Astrocyte of the hippocampus (primary cell): ENCODE measurements at regions not wholly inside any gene's neighbourhood (a gene's known extent, or its start where the extent isn't known, plus 50 kb on each side); places are given as distances from the start of the nearest gene placed in this dataset.

ENCODE experiments used
- DNase-seq: peaks from one replicate; pipeline ENCODE4 v3.0.0; 2011; ENCODE audit warnings: low read depth, low spot score

DNA sequence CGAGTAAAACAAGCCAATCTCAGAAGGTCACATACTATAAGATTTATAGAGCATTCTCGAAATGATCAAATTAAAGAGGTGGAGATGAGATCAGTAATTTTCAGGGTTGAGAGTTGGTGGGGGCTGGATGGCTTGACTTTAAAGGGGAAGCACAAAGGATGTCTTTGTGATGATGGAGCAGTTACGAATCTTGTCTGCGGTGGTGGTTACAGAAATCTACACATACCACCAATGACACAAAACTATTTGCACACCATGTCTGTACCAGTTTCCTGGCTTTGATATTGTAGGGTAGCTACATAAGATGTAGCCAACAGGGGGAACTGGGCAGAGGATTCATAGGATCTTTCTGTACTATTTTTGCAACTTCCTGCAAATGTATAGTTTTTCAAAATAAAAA lies 190.6 kb upstream of the SMIM21 start:
- no peak for DNase-seq

DNA sequence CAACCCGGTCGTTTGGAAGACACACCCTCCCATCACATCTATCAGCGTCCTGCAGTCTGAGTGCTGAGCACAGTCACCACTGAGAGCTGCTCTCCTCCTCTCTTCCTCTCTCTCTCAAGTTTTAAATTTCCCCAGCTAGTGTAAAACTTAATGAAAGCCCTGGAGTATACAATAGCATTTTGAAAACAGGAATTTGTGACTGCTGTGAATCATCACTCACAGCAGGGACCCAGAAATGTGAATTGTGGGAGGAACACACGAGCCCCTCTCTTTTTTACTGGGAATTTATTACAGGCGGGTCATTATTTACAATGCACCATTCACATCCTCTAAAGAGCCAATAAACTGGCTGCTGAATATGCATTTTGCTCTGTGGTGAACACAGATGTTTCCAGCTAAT lies 185.0 kb upstream of the SMIM21 start:
- peak; percentile 29 for DNase-seq

DNA sequence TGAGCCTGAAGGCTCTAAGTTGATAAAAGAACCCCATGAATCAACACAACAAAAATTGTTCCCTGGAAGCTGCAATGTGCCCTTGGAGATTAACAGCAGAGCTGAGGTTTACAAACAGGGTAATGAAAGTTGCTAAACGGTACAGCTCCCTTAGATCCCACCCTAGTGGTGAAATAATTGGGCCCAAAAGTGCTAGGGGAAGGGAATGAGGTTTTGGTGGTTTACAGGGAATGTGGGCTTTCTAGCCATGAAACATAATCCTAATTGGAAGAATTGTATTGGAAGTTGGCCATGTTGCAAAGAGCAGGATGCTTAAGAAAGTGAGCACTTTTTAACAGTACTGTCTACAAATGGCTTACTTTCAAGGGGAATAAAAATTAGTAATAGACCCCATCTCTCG lies 180.2 kb upstream of the SMIM21 start:
- peak; percentile 82 for DNase-seq

DNA sequence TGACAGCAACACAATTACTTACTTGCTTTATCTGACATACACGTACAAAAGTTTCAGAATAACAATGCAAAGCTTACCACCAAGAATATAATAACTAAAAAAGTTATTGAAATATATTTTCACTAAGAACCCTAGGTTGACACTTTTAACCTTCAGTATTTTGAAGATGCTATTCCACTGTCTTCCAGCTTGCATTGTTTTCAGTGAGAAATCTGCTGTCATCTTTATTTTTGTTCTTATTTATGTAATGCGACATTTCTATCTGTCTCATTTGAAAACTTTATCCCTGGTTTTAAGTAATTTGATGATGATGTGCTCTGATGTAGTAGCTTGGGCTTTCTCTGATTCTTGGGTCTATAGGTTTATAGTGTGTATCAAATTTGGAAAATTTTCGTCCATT lies 165.0 kb upstream of the SMIM21 start:
- no peak for DNase-seq

DNA sequence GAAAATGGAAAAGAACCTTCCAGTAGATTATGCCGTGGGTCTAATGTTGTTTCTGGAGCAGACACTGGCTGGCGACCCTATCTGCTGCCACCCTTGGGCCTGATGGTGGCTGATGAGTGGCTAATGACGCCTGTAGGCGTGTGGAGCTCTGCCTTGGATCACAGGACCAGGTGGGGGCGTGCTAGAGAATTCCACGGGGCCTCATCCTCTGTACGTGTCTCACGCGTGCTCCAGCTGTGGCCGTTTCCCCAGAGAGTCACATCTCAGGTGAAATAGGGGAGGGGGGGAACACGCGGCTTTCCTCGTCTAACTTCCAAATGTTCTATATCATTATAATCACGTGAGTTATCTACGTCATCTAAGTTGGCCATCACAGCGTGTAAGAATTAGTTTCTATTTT lies 160.9 kb upstream of the SMIM21 start:
- no peak for DNase-seq

DNA sequence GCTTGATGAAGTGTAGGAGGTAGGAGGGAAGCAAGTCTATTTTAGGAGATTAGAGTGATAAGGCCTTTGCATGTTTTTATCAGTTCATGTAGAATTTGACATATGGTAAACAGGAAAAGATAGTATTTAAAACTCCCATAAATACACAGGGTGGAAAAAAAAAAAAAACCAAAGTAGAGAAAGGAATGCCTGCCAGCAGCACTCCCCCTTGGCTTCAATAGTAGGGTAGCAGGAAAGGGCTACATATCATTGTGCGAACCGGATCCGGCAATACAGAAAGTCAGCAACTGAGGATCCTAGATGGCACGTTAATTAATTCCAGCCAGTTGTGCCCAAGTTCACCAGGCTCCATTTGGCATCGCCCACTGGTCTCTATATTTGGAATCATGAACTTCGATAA lies 159.6 kb upstream of the SMIM21 start:
- no peak for DNase-seq

DNA sequence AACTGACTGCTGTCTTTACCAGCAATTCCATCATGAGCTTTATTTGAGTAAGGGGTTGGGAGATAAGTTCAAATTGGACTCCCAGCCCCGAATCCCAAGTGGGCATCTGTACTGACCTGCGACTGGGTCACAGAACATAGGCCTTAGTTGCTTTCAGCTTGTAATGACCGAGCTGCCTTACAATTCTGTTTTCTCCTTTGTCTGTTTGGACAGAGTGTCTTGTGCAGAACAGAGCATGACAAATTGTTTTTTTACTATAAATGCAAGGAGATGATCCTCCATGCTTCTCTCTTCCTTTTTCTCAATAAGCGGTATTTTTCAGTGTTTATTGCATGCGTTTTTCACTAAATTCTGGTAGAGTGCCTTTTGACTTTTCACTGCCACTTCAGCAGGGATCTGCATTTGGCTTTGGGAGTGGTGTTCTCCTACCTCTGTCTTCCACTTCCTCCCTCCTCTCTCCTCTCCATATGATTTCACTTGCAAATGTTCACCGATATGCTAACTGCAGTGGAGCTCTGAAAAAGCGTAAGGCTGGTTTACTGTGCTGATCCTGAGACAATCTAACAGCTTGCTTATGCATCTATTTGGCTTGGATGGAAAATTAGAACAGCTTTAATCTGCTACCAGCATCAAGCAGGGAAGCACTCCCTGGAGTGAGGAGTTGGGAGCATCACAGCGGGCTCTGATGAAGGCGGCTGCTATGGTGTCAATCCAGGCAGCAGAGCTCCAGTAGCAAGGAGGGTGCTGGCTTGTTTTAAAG lies 158.8 kb upstream of the SMIM21 start:
- DNase-seq, result no peak

DNA sequence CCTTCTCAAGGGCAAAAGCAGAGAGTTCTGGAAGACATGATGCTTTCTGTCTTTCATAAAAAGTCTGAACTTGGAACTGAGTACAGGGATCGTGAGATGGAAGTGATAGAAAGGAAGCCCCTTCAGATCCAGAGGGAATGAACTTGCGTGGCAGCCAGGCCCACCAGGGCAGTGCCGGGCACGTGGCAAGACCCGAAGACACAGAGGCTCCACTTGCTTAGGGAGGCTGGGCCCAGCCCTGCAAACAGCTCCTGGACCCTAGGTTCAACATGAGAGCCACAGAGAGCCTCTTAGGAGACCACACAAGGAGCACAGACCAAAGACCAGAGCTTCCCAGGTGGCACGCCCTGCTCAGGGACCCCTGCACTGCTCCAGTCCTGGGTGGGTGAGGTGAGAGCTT lies 155.4 kb upstream of the SMIM21 start:
- DNase-seq, result no peak

DNA sequence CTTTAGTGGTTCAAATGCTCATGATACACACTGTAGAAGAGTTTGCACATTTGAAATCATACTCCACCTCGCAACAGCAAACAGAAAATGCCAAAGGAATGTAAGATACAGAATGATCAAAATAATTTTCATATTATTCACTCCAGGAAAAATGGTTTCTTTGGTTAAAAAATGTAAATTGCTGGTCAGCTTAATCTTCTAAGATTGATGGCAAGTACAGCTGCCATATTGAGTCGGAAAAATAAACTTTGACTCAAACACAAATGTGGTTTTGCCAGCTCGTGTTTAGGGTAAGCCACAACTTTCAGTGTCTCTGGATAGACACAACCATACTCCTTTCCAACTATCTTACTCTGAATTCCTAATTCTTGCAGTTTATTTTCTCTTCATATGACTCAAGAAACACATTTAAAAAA lies 154.9 kb upstream of the SMIM21 start:
- peak; percentile 69 for DNase-seq

DNA sequence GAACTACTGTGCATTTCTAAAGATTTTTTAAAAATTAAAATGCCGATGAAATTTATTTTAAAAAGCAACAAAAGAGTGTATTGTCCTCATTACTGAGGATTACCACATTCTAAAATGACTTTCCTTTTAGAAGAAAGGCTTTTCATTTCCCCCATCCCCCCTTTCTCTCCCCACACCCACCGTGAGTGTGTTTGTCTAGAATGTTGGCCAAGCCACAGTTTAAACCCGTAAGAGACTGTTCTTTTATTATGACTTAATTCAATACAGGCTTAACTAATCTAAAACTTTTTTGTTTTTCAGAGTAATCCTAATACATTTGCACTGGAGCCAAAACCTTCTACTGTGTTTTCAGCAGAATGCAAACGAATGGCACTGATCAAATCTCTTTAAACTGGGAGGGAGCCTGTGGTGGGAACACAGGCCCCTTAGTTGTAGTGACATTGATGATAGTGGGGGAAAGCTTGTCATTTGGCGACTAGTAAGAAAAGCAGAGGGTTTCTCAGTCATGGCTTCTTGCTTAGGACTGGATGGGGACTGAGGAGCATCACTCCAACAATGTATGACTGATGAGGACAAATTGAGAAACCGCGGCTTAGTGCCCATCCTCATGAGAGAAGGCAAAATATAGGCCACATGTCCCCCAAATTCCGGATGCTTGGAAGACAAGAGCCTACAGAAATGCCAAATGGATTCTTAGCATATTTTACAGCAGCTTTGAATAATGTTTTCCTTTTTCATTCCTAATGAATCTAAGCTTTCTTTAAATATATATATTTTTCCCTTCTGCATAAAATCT lies 154.0 kb upstream of the SMIM21 start:
- peak; percentile 50 for DNase-seq

DNA sequence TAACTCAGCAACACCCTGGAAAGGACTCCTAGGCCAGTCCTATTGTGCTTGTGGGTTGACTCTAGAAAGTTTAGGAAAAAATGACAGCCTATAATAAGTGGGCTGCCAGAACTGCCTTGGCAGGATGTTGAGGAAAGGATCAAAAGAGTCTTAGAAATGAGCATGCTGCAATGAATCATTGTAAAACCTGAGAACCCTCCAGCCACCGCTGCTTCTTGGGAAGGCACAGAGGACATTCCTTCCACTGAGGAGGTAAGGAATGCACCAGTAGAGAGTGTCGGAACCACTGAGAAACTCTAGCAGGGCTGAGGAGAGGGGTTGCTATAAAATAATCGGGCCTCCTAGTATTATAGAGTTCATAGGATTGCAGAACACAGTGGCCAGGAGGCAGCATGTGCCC lies 146.7 kb upstream of the SMIM21 start:
- DNase-seq, result peak; percentile 48

DNA sequence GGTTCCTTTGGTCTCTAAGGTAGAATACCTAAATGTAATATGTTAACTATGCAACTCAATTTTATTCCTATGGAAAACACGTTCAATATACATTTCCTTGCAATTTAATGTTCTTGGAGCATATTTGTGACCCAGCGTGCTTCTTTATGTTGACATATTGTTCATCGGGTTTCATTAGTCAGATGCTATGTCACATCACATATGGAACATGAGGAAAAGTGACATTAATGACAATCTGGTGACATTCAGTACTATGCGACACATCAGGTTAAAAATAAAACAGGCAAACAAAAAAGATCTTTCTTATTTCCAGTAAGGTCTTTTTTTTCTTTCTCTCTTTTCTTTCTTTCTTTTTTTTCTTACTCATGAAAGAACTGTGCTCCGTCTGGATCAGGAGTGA lies 135.6 kb upstream of the SMIM21 start:
- DNase-seq, result no peak

DNA sequence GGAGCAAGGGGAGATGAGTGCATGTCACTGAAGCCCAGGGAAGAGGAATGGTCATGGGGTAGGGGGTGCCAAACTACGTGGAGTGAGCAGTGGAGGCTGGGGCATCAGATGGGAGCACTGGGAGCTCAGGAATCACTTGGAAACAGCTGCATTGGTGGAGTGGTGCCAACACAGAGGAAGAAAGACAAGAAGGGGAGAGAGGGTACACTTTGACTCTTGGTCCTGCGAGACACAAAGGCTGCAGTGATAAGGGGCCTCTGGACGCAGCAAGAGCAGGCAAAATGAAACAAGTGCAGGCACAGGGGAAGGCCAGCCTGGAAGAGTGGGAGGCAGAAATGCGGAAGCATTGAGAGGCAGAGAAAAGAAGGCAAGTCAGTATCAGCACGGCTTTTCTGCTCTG lies 134.7 kb upstream of the SMIM21 start:
- DNase-seq, result no peak

DNA sequence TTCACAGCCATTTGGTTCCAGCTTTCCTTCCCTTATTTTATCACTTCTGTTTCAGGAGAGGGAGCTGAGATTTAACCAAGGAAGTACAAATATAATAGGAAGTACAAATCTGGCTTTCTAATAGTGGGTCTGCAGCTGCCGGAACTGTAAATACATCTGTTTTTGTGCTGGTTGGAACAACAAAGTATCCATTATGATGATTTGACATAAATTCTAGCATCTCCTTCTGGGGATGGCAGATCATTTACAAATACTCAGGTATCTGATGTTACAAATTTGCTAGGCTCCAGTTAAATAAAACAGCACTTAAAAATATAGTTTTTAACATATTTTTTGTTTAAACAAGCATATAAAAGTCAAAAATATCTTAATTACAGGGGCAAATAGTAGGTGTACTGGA lies 131.3 kb upstream of the SMIM21 start:
- DNase-seq, result no peak

DNA sequence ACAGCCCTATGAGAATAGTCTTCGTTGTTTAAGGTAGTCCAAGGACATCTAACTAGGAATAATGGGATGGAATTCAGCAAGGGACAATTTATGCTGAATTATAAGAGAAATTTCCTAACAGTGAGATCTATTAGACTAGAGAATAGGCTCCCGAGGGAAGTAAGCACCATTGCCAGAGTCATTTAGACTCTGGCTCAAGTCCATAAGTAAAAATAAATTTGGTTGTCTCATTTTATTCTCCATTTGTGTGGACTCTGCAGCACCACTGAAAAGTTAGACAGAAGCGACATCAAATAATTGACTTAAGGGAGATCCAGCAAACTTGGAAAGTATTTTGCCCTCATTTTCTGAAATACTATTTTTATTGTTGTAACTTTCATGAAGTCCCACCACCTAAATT lies 129.3 kb upstream of the SMIM21 start:
- DNase-seq, result no peak

DNA sequence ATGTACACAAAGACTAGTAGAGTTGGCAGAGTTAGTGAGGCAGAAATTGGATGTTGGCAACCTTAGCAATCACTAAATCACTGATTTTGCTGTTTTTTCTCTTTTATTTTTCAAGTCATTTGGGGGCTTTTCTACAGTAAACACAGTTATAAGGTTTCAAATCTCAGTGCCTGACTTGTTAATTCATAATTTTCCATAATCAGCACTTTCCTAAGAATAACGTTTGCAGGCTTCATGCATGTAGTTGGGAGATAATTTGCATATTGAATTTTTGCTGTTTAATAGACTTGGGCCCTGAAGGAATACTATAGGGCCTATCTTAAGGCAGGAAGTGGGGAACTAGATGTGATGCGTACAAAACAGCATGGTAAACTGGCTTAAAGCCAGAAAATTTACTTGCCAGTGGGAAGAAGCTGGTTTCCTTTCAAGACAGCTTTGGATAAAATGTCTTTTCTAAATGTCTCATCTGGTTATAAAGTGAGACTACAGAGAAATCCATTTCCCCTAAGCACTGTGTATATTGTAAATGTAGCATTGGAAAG lies 127.2 kb upstream of the SMIM21 start:
- no peak for DNase-seq

DNA sequence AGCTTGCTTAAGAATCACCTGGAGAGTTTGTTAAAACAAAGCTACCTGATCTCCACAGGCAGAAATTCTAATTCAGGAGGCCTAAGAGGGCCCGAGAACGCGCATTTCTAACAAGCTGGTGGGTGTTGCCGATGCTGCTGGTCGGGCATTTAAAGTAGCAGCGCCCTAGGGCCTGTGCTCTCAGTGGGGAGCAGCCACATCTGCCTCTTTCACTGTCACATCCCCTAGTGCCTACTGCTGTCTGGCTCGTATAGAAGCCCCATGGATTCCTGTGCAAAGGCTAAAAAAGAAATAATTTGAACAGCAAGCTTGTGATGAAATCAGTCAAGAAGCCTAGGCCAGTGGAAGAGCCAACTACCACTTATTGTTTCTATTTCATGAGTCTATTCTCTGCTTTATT lies 126.7 kb upstream of the SMIM21 start:
- no peak for DNase-seq

DNA sequence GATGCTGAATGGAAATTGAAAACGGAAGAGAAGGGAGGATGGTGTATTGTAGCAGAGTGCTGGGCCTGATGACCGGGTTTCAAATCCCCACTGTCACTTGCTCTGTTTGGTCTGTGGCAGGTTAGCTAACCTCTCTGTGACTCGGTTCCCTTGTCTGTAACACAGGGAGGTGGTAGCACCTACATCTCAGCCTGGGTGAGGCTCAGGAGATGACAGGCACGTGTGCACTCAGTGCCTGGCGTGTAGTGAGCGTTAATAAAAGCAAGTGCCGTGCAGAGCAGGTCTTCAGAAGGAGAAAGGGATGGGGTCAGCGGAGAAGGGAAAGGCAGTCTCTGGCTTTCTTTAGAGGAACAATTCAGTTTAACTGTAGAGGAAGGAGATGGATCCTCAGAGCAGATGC lies 125.5 kb upstream of the SMIM21 start:
- no peak for DNase-seq

DNA sequence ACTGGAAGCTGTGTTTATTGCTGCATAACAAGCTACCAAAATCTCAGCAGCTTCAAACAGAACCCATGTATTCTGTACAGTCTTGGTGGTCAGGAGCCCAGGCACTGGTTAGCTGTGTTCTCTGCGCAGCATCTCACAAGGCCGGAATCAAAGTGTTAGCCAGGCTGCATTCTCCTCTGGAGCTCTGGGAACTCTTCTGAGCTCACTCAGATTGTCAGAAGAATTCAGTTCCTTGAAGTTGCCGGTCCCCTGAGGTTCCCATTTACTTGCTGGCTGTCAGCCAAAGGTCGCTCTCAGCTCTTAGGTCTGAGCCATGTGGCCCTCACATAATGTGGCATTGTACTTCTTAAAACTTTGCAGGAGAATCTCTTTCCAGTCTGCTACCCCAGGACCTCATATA lies 123.6 kb upstream of the SMIM21 start:
- peak; percentile 14 for DNase-seq

DNA sequence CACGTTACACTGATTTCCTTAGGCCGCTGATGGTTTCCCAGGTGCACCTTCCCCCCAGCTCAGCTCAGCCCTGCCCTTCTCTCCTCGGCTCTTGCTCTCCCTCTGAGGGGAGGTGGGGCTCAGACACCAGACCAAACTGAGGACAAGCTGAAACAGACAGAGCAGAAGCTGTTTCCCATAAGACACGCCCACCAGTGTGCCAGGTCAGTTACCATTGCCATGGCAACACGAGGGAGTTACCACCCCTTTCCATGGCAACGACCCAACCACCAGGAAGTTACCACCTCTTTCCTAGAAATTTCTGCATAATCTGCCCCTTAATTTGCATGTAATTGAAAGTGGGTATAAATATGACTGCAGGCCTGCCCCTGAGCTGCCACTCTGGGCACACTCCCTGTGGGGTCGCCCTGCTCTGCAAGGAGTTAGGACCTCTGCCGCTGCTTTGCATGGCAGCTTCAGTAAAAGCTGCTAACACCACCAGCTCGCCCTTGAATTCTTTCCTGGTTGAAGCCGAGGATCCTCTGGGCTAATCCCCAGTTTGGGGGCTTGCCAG lies 120.9 kb upstream of the SMIM21 start:
- DNase-seq, result peak; percentile 42

DNA sequence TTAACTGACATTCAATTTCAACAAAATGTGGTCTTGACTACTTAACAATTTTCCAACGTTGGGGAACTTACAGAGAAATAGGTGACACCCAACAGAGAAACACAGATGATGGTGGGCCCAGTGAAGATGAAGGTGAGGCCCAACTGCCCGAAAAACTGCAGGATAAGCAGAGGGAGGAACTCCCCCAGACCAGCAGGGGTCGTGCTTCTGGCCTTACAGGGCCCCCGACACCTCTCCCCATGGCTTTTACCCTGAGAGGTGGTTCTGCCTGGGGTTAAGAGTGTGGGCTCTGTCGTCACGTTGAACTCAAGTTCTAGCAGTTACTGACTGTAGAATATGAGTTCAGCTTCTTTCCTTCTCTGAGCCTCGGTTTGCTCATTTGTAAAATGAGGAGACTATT lies 119.5 kb upstream of the SMIM21 start:
- no peak for DNase-seq

DNA sequence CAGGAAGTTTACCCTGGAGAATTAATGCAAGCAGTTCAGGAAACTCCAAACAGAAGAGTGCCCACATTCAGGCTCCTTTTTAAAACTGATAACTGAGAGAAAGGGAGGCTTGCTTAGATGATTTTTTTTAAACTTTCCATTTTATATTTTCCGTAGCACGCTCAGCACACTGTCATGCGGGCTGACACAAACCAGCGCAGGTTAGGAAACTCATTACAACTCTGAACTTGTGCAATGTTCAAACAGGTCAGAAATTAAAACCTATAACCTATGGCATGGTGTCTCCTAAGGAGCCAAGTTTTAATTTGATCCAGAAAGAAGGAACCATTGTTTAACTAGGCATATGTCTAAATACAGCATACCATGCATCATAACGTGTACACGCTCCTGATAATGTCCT lies 117.7 kb upstream of the SMIM21 start:
- no peak for DNase-seq

DNA sequence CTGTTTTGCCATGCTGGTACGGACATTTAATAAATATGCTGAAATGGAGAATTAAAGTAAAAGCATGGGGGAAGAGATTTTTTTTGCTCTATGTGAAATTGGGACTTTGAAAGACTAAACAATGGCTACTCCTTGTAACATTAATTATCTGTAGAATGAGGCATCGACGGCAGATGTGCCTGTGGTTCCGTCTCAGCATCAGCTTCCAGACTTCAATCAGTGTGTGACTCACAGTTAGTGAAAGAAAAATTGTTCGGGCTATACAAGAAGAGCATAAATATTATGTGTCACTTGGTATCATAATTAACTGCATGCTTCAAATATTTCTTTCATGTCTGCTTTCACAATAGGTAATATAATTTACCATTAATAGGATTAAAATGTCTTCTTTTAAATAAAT lies 117.0 kb upstream of the SMIM21 start:
- peak; percentile 21 for DNase-seq
